Transverse colon (tissue), 4 donors: ENCODE measurements at regions not wholly inside any gene's neighbourhood (a gene's known extent, or its start where the extent isn't known, plus 50 kb on each side); places are given as distances from the start of the nearest gene placed in this dataset.

Source experiments
- EP300 ChIP-seq: sonication (generic); formaldehyde crosslinking; IDR thresholded peaks from one replicate; pipeline ENCODE4 v1.6.1; 2017; ENCODE audit warnings: antibody characterized with exemption, low read depth
- POLR2A ChIP-seq: fragments of 450-650 bp; IDR thresholded peaks from one replicate; pipeline ENCODE4 v1.6.1; 2016; ENCODE audit warnings: antibody characterized with exemption, mild to moderate bottlenecking, moderate library complexity
- POLR2AphosphoS5 ChIP-seq, 3 donors: sonication (generic); formaldehyde crosslinking; IDR thresholded peaks; one replicate each; pipeline ENCODE4 v1.6.1; 2016; ENCODE audit warnings: antibody characterized with exemption in 3 of 3
- TF ChIP-seq, protein P1 (sequence below), 5 experiments: fragments of 200-600 bp in 3 of 5; fragments of 450-650 bp in 2 of 5; sonication (generic) in 3 of 5; IDR thresholded peaks; 1 replicate in 2 of 5; 2 replicates in 3 of 5; pipeline ENCODE4 v1.5.1; 2016 to 2017; ENCODE audit warnings: antibody characterized with exemption in 5 of 5, inconsistent platforms in 3 of 5, mild to moderate bottlenecking in 2 of 5, moderate library complexity in 1 of 5

DNA sequence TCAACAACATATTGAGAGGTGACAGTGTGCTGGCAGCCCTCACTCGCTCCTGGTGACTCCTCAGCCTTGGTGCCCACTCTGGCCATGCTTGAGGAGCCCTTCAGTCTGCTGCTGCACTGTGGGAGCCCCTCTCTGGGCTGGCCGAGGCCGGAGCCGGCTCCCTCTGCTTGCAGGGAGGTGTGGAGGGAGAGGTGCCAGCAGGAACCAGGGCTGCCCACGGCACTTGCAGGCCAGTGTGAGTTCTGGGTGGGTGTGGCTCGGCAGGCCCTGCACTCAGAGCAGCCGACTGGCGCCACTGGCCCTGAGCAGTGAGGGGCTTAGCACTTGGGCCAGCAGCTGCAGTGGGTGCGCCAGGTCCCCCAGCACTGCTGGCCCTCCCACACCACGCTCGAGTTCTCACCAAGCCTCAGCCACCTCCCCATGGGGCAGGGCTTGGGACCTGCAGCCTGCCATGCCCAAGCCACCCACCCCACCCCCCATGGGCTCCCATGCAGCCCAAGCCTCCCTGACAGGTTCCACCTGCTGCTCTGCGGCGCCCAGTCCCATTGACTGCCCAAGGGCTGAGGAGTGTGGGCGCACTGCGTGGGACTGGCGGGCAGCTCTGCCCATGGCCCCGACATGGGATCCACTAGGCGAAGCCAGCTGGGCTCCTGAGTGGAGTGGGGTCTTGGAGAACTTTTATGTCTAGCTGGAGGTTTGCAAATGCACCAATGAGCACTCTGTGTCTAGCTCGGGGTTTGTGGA is 377.1 kb upstream of the ANKRD30A start:
- TF ChIP-seq, protein P1, sequence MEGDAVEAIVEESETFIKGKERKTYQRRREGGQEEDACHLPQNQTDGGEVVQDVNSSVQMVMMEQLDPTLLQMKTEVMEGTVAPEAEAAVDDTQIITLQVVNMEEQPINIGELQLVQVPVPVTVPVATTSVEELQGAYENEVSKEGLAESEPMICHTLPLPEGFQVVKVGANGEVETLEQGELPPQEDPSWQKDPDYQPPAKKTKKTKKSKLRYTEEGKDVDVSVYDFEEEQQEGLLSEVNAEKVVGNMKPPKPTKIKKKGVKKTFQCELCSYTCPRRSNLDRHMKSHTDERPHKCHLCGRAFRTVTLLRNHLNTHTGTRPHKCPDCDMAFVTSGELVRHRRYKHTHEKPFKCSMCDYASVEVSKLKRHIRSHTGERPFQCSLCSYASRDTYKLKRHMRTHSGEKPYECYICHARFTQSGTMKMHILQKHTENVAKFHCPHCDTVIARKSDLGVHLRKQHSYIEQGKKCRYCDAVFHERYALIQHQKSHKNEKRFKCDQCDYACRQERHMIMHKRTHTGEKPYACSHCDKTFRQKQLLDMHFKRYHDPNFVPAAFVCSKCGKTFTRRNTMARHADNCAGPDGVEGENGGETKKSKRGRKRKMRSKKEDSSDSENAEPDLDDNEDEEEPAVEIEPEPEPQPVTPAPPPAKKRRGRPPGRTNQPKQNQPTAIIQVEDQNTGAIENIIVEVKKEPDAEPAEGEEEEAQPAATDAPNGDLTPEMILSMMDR (IDR thresholded peaks at IDR 0.05): no peak
- TF ChIP-seq EP300 (no peak), POLR2AphosphoS5 (IDR thresholded peaks at IDR 0.05) (no peak), POLR2A (no peak)
